ENCODE measurements at regions not wholly inside any gene's neighbourhood (a gene's known extent, or its start where the extent isn't known, plus 50 kb on each side); places are given as distances from the start of the nearest gene placed in this dataset.
"Not testable (repeated sequence)": the region's sequence is repeated elsewhere in the genome, so short reads cannot be mapped to it uniquely, and the experiment has no call there.

GRCh38 chr14:48052973-48053372 is 377.6 kb upstream of the MDGA2 start:
- no peak for DNase-seq (ENCODE audit: low read depth)

GRCh38 chr14:48035836-48036235 is 360.4 kb upstream of the MDGA2 start:
- no peak for DNase-seq (ENCODE audit: low read depth)

- DNase-seq (ENCODE audit: low read depth): no peak
Measured at GRCh38 chr14:48027115-48027514, 351.7 kb upstream of the MDGA2 start.

GRCh38 chr14:48023881-48024280 is 348.5 kb upstream of the MDGA2 start:
- DNase-seq (ENCODE audit: low read depth): no peak

- not testable (repeated sequence) for DNase-seq (ENCODE audit: low read depth)
Measured at GRCh38 chr14:48011484-48011883, 336.1 kb upstream of the MDGA2 start.

- no peak for DNase-seq (ENCODE audit: low read depth)
Measured at GRCh38 chr14:48008646-48009045, 333.2 kb upstream of the MDGA2 start.

GRCh38 chr14:48005986-48006385 is 330.6 kb upstream of the MDGA2 start:
- no peak for DNase-seq (ENCODE audit: low read depth)

GRCh38 chr14:47993883-47994282 is 318.5 kb upstream of the MDGA2 start:
- no peak for DNase-seq (ENCODE audit: low read depth)

GRCh38 chr14:47988175-47988574 is 312.8 kb upstream of the MDGA2 start:
- DNase-seq (ENCODE audit: low read depth): no peak

GRCh38 chr14:47978871-47979270 is 303.5 kb upstream of the MDGA2 start:
- DNase-seq (ENCODE audit: low read depth): no peak

- no peak for DNase-seq (ENCODE audit: low read depth)
Measured at GRCh38 chr14:47976139-47976538, 300.7 kb upstream of the MDGA2 start.

GRCh38 chr14:47966076-47966810 is 290.8 kb upstream of the MDGA2 start:
- DNase-seq (ENCODE audit: low read depth): no peak

GRCh38 chr14:47961634-47962033 is 286.2 kb upstream of the MDGA2 start:
- no peak for DNase-seq (ENCODE audit: low read depth)

GRCh38 chr14:47959740-47960139 is 284.3 kb upstream of the MDGA2 start:
- no peak for DNase-seq (ENCODE audit: low read depth)

- DNase-seq (ENCODE audit: low read depth): no peak
Measured at GRCh38 chr14:47949006-47949405, 273.6 kb upstream of the MDGA2 start.

GRCh38 chr14:47935332-47935731 is 259.9 kb upstream of the MDGA2 start:
- DNase-seq (ENCODE audit: low read depth): no peak

GRCh38 chr14:47929334-47929733 is 253.9 kb upstream of the MDGA2 start:
- DNase-seq (ENCODE audit: low read depth): no peak

GRCh38 chr14:47921133-47921532 is 245.7 kb upstream of the MDGA2 start:
- DNase-seq (ENCODE audit: low read depth): no peak

- DNase-seq (ENCODE audit: low read depth): no peak
Measured at GRCh38 chr14:47919997-47920396, 244.6 kb upstream of the MDGA2 start.

- DNase-seq (ENCODE audit: low read depth): no peak
Measured at GRCh38 chr14:47919334-47919846, 244.0 kb upstream of the MDGA2 start.

- DNase-seq (ENCODE audit: low read depth): peak; percentile 5
Measured at GRCh38 chr14:47917344-47917954, 242.0 kb upstream of the MDGA2 start.

GRCh38 chr14:47901141-47901540 is 225.7 kb upstream of the MDGA2 start:
- not testable (repeated sequence) for DNase-seq (ENCODE audit: low read depth)

- no peak for DNase-seq (ENCODE audit: low read depth)
Measured at GRCh38 chr14:47899685-47900084, 224.3 kb upstream of the MDGA2 start.

Data from RPMI7951 (cell line).